GM12878 (cell line): ENCODE measurements at regions not wholly inside any gene's neighbourhood (a gene's known extent, or its start where the extent isn't known, plus 50 kb on each side); places are given as distances from the start of the nearest gene placed in this dataset.

ENCODE experiments used
- ATAC-seq: fragments of 200-7000 bp; cut with Tn5 transposase; 3 replicates; pipeline ENCODE4 v1.9.1; 2020; ENCODE audit warnings: mild to moderate bottlenecking, moderate library complexity
- BruUV-seq: library from RNA; stranded (reverse); fragments of 400-500 nt; replicated peaks from 2 replicates; lab custom pipeline; 2021; lab: Mats Ljungman, UMichigan
- CTCF ChIA-PET: fragments of 300-600 bp; sonication (Branson Sonifier 250); formaldehyde crosslinking; extraction: SDS; loops from one replicate; lab custom pipeline; 2021; ENCODE audit warnings: inconsistent platforms; lab: Yijun Ruan, JAX
- POLR2A ChIA-PET: fragments of 350-600 bp; formaldehyde crosslinking; extraction: SDS; loops from one replicate; lab custom pipeline; 2021; ENCODE audit warnings: inconsistent platforms; lab: Charles Lee
- RAD21 ChIA-PET: fragments of 300-600 bp; sonication (Branson Sonifier 250); formaldehyde crosslinking; loops from one replicate; lab custom pipeline; 2023; ENCODE audit warnings: antibody characterized with exemption; ENCODE audit not compliant: unreplicated experiment; lab: Charles Lee
- SMC1A ChIA-PET: fragments of 300-600 bp; sonication (Branson Sonifier 250); formaldehyde crosslinking; loops from one replicate; lab custom pipeline; 2023; ENCODE audit not compliant: unreplicated experiment, uncharacterized antibody; lab: Charles Lee
- DNase-seq: peaks from one replicate; pipeline ENCODE4 v3.0.0-alpha.2; 2011; ENCODE audit warnings: low read depth, low spot score
- FAIRE-seq: peaks from 3 replicates; lab custom pipeline; 2011; peaks lifted over from hg19 to GRCh38; lab: Jason Lieb, UNC
- H2AFZ ChIP-seq: 2 replicates; pipeline ENCODE4 v1.6.0; 2011; ENCODE audit warnings: low read depth, low read length, control low read depth; ENCODE audit not compliant: control insufficient read depth
- H3K27ac ChIP-seq: 2 replicates; pipeline ENCODE4 v1.5.1; 2011; ENCODE audit warnings: control low read depth; ENCODE audit not compliant: control insufficient read depth, insufficient read depth
- H3K27me3 ChIP-seq, 2 experiments: replicated peaks in 1 of 2; 2 replicates each; pipeline versions ENCODE4 v1.6.0 to v1.6.1; 2011; ENCODE audit warnings: low read length in 1 of 2; ENCODE audit not compliant: control insufficient read depth in 2 of 2, insufficient read depth in 2 of 2
- H3K36me3 ChIP-seq, 2 experiments: 2 replicates each; pipeline ENCODE4 v1.5.1; 2011; ENCODE audit warnings: low read length in 1 of 2; ENCODE audit not compliant: control insufficient read depth in 2 of 2, insufficient read depth in 2 of 2
- H3K4me1 ChIP-seq: 2 replicates; pipeline ENCODE4 v1.6.1; 2011; ENCODE audit warnings: mild to moderate bottlenecking, low read length, moderate library complexity, mixed read lengths; ENCODE audit not compliant: control insufficient read depth, insufficient read depth
- H3K4me2 ChIP-seq: 2 replicates; pipeline ENCODE4 v1.6.0; 2011; ENCODE audit warnings: control low read depth; ENCODE audit not compliant: control insufficient read depth, insufficient read depth
- H3K4me3 ChIP-seq: fragments of 200-600 bp; sonication (generic); 2 replicates; pipeline ENCODE4 v1.5.1; 2016
- H3K79me2 ChIP-seq: 2 replicates; pipeline ENCODE4 v1.6.0; 2011; ENCODE audit warnings: low read length; ENCODE audit not compliant: control insufficient read depth, insufficient read depth
- H3K9ac ChIP-seq: 2 replicates; pipeline ENCODE4 v1.8.0; 2011; ENCODE audit warnings: low read length, control low read depth, mixed read lengths; ENCODE audit not compliant: control insufficient read depth, insufficient read depth
- H3K9me3 ChIP-seq: replicated peaks from 3 replicates; pipeline ENCODE4 v1.5.1; 2011; ENCODE audit warnings: mild to moderate bottlenecking, low read length; ENCODE audit not compliant: control insufficient read depth, insufficient read depth
- H4K20me1 ChIP-seq: 2 replicates; pipeline ENCODE4 v1.6.0; 2011; ENCODE audit not compliant: control insufficient read depth, insufficient read depth
- CUX1 ChIP-seq: IDR thresholded peaks from 2 replicates; pipeline ENCODE4 v1.6.1; 2012; ENCODE audit warnings: improper control_type of control experiment, low read depth, low read length; ENCODE audit not compliant: insufficient replicate concordance
- ELK1 ChIP-seq: IDR thresholded peaks from 2 replicates; pipeline ENCODE4 v1.6.1; 2012; ENCODE audit warnings: low read depth, low read length, improper control_type of control experiment
- MTA3 ChIP-seq: IDR thresholded peaks from 2 replicates; pipeline ENCODE4 v1.6.1; 2012; ENCODE audit warnings: low read length, inconsistent platforms, borderline replicate concordance
- POLR2AphosphoS5 ChIP-seq: IDR thresholded peaks from 2 replicates; pipeline ENCODE4 v1.6.1; 2011; ENCODE audit warnings: mild to moderate bottlenecking, low read length, inconsistent platforms
- ZNF274 ChIP-seq: IDR thresholded peaks from one replicate; pipeline ENCODE4 v1.8.0; 2011; ENCODE audit not compliant: insufficient read length, insufficient read depth
- ZNF384 ChIP-seq: IDR thresholded peaks from 2 replicates; pipeline ENCODE4 v1.6.1; 2012; ENCODE audit warnings: low read depth, mild to moderate bottlenecking, low read length, improper control_type of control experiment, borderline replicate concordance
- WGBS: methylation state at CpG from one replicate; pipeline ENCODE4 v1.1.6; 2016; ENCODE audit warnings: low lambda C conversion rate; ENCODE audit not compliant: insufficient replicate concordance, insufficient coverage; ENCODE audit errors: missing lambda C conversion rate; 5-methylcytosine and 5-hydroxymethylcytosine counted together
- in situ Hi-C: fragments of 300-500 bp; cut with MboI; formaldehyde crosslinking; loops from 9 replicates; pipeline ENCODE4 v1.14.3; 2018; ENCODE audit warnings: mixed read lengths
- intact Hi-C: fragments of 100-400 bp; cut with micrococcal nuclease; formaldehyde crosslinking; loops from one replicate; pipeline ENCODE4 v1.14.2; 2022; ENCODE audit not compliant: unreplicated experiment

DNA sequence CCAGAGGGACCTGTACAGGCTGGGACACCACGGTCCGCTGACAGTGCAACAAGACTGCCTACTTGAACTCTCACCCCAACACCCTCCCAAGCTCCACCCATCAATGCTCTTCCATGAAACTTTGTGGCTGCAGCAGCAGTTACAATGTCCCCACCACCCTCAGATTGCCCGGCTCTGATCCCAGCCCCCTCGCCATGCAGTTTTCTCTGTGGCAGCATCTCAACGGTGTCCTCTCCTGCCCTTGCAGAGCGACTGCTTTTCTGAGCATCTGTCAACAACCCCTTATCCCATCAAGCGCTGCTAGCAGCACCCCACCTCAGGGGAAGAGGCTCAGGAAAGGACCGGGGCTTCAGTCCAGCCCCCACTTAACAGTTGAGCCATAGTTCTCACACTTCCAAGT lies 137.1 kb upstream of the NDUFV2 start:
- Histone ChIP-seq H3K4me2 (no peak overlapping the region), H3K9ac (no peak overlapping the region), H3K4me1 (no peaks in the 10 kb centered on the region; the same call in 1 of the 2 replicates), H3K27ac (no peak overlapping the region), H3K4me3 (no peak overlapping the region), H3K36me3 (no peaks in the 10 kb centered on the region), H3K27me3 (no peaks in the 10 kb centered on the region; a peak in 1 of 4 replicates), H3K79me2 (no peaks in the 10 kb centered on the region), H3K9me3 (no peaks in the 10 kb centered on the region), H2AFZ (no peak overlapping the region), H4K20me1 (no peaks in the 10 kb centered on the region)
- intact Hi-C loops: no loop called here
- ATAC-seq (no peak), FAIRE-seq (no peak), DNase-seq (no peak)
- no peak for TF ChIP-seq ZNF274
- no peak for TF ChIP-seq ELK1
- TF ChIP-seq ZNF384: no peak
- TF ChIP-seq MTA3: no peak
- no peak for TF ChIP-seq CUX1
- no peak for TF ChIP-seq POLR2AphosphoS5
- BruUV-seq: no TSS peak
- in situ Hi-C loops: loop anchor here (25.0 kb wide), 1 partner anchor 128 kb away; no protein-coding TSS in a partner anchor
- CTCF ChIA-PET: no interaction called here
- SMC1A ChIA-PET: no interaction called here
- RAD21 ChIA-PET: no interaction called here
- POLR2A ChIA-PET: no interaction called here
- WGBS: 63% methylated on average over 8 of the region's 8 CpGs
